Activated CD8-positive, alpha-beta memory T cell treated with anti-CD3 and anti-CD28 coated beads, Interleukin-2, amount 10 ng/mL, durations not matched to agents 7 days and 5 days (primary cell): ENCODE measurements at regions not wholly inside any gene's neighbourhood (a gene's known extent, or its start where the extent isn't known, plus 50 kb on each side); places are given as distances from the start of the nearest gene placed in this dataset.

Experiments
- ATAC-seq: fragments of 150-1000 bp; cut with Tn5 transposase; one replicate; pipeline ENCODE4 v1.10.0; 2021; ENCODE audit warnings: moderate library complexity
- CTCF ChIA-PET: fragments of 350-600 bp; sonication (Branson Sonifier 250); formaldehyde crosslinking; loops from one replicate; lab custom pipeline; 2021; ENCODE audit warnings: antibody characterized with exemption; lab: Charles Lee
- DNase-seq: peaks from one replicate; pipeline ENCODE4 v3.0.0-alpha.2; 2020
- H3K27ac Mint-ChIP-seq: one replicate; pipeline ENCODE4 v1.8.0; 2021; ENCODE audit warnings: mild to moderate bottlenecking, mixed read lengths
- H3K27me3 Mint-ChIP-seq: one replicate; pipeline ENCODE4 v1.8.0; 2021; ENCODE audit warnings: mixed read lengths
- H3K36me3 Mint-ChIP-seq: one replicate; pipeline ENCODE4 v1.8.0; 2021; ENCODE audit warnings: mild to moderate bottlenecking, mixed read lengths
- H3K4me1 Mint-ChIP-seq: one replicate; pipeline ENCODE4 v1.8.0; 2021; ENCODE audit warnings: mixed read lengths
- H3K4me3 Mint-ChIP-seq: one replicate; pipeline ENCODE4 v1.8.0; 2021; ENCODE audit warnings: mild to moderate bottlenecking, moderate library complexity, mixed read lengths
- H3K9me3 Mint-ChIP-seq: one replicate; pipeline ENCODE4 v1.8.0; 2022; ENCODE audit warnings: low read depth, mixed read lengths

DNA sequence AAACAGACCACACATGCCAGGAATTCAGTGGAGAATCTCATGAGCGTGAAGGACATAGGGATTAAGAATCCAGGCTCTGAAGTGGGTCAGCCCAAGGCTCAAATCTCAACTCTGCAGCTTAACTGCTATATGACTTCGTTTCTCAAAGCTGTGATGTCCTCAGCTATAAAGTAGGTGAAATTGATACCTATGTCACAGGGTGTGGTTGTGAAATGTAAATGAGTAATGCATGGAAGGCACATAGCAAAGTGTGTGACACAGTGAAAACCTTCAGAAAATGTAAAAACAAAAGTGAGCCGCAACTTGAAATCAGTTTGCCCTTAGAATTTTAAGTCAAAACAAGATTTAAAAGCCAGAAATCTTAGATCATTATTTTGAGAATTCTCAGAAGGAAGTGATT lies 145.7 kb upstream of the PRMT6 start:
- H3K27ac Mint-ChIP-seq = no peak overlapping the region
- CTCF ChIA-PET = no interaction called here
- ATAC-seq (no peak), DNase-seq (no peak)
- peaks cover 6% of the 10 kb centered on the region for H3K9me3 Mint-ChIP-seq
- no peaks in the 10 kb centered on the region for H3K27me3 Mint-ChIP-seq
- no peak overlapping the region for H3K4me3 Mint-ChIP-seq
- no peaks in the 10 kb centered on the region for H3K4me1 Mint-ChIP-seq
- H3K36me3 Mint-ChIP-seq = no peaks in the 10 kb centered on the region

DNA sequence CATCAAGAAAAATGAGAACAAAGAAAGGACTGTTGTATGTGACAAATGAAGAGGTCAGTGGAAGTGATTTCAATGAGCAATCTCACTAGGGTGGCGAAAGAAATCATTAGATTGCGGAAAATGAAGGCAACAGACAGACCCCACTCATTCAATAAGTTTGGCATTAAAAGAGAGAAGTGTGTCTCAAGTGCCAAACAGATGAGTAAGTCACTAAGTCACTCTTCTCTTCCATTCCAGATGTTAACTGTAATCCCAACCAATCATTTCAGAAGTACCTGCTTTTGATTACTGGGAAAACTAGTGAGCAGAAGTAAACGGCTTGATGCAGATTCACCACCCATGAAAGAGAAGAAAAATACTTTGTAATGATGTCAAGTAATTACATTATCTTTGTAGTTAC lies 144.3 kb upstream of the PRMT6 start:
- CTCF ChIA-PET = no interaction called here
- no peak for DNase-seq
- Mint-ChIP-seq H3K4me3 (no peak overlapping the region), H3K4me1 (no peaks in the 10 kb centered on the region), H3K36me3 (no peaks in the 10 kb centered on the region), H3K27me3 (no peaks in the 10 kb centered on the region), H3K27ac (no peak overlapping the region), H3K9me3 (peaks cover 6% of the 10 kb centered on the region)
- ATAC-seq = no peak

DNA sequence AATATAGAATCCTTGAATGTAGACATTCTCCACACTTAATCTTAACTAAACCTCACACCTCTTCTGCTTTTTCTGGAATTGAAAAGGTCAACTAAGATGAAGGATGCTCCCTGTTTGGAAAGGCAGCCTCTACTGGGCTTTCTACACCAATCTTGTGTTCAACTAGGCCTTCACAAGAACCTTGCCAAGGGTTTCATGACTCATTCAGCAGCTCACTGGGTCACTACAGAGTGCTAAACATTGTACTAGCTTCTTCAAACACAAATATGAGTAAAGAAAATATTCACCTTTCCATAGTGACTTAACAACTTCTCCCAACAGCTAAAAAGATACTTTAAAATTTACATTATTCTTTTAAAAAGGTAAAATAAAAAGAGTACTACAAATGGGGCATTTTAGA lies 135.3 kb upstream of the PRMT6 start:
- no peaks in the 10 kb centered on the region for H3K36me3 Mint-ChIP-seq
- DNase-seq (no peak), ATAC-seq (no peak)
- no peaks in the 10 kb centered on the region for H3K27me3 Mint-ChIP-seq
- no peak overlapping the region for H3K4me3 Mint-ChIP-seq
- H3K27ac Mint-ChIP-seq = no peak overlapping the region
- H3K4me1 Mint-ChIP-seq = no peaks in the 10 kb centered on the region
- no peaks in the 10 kb centered on the region for H3K9me3 Mint-ChIP-seq
- CTCF ChIA-PET = no interaction called here

DNA sequence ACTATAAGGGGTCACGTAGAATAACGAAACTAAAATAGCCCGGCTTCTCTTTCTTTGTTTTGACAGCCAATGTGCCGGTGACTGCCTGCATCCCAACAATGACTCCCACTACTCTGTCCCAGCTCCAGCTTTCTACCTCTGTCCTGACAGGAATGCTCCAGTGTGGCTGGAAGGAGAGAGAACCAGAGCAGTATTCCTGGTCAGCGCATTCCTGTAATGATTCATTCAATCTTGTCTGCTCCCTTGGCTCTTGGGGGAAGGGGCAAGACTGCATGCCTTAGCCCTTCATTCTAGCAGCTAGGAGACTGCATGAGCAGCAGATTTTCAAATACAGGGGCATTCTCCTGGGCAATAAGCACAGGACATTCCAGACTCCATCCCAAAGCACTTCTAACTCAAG lies 132.1 kb upstream of the PRMT6 start:
- CTCF ChIA-PET = no interaction called here
- Mint-ChIP-seq H3K36me3 (no peaks in the 10 kb centered on the region), H3K27me3 (no peaks in the 10 kb centered on the region), H3K27ac (no peak overlapping the region), H3K4me1 (no peaks in the 10 kb centered on the region), H3K4me3 (no peak overlapping the region), H3K9me3 (no peaks in the 10 kb centered on the region)
- no peak for ATAC-seq
- no peak for DNase-seq

GRCh38 chr1:106925750-106926149 lies 130.7 kb upstream of the PRMT6 start:
- no peak overlapping the region for H3K4me3 Mint-ChIP-seq
- no peaks in the 10 kb centered on the region for H3K27me3 Mint-ChIP-seq
- DNase-seq (no peak), ATAC-seq (no peak)
- CTCF ChIA-PET = no interaction called here
- H3K27ac Mint-ChIP-seq = no peak overlapping the region
- no peaks in the 10 kb centered on the region for H3K4me1 Mint-ChIP-seq
- H3K36me3 Mint-ChIP-seq = no peaks in the 10 kb centered on the region
- H3K9me3 Mint-ChIP-seq = no peaks in the 10 kb centered on the region

DNA sequence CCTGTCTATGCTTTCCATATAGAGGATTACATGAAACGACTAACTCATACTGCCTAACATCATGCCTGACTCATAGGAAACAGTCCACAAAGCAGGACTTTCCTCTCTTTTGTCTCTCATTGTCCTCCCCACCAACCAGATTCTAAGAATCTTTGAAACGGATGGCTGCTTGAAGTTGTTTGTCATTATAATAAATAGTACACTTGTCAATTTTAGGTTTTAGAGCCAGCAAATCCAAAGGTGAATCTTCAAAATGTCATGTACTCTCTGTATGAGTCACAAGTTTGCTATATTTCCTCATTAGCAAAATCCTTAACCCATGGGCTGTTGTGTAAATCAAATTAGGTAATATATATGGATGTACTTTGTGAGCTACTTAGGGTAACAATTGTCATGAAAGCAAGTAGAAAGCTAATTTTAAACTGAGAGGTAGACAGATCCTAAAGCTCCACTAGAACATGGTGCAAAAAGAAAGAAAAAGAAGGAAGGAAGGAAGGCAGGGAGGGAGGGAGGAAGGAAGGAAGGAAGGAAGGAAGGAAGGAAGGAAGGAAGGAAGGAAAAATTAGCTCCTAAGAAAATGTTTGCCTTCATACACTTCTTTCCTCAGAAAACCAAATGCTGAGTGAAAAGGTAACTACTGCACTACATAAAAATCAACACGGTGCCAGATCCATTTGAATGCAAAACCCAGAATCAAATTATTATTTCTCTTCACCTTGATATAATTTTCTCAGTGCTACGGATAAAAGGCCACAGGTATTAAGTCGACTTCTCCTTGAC lies 129.5 kb upstream of the PRMT6 start:
- Mint-ChIP-seq H3K36me3 (no peaks in the 10 kb centered on the region), H3K4me1 (no peaks in the 10 kb centered on the region), H3K9me3 (no peaks in the 10 kb centered on the region), H3K4me3 (no peak overlapping the region), H3K27me3 (no peaks in the 10 kb centered on the region), H3K27ac (no peak overlapping the region)
- CTCF ChIA-PET = no interaction called here
- ATAC-seq (no peak), DNase-seq (no peak)

GRCh38 chr1:106937104-106937503 lies 119.4 kb upstream of the PRMT6 start:
- ATAC-seq (no peak), DNase-seq (no peak)
- Mint-ChIP-seq H3K27ac (no peak overlapping the region), H3K4me1 (no peaks in the 10 kb centered on the region), H3K27me3 (no peaks in the 10 kb centered on the region), H3K9me3 (peaks cover 2% of the 10 kb centered on the region), H3K36me3 (no peaks in the 10 kb centered on the region), H3K4me3 (no peak overlapping the region)
- CTCF ChIA-PET = no interaction called here

DNA sequence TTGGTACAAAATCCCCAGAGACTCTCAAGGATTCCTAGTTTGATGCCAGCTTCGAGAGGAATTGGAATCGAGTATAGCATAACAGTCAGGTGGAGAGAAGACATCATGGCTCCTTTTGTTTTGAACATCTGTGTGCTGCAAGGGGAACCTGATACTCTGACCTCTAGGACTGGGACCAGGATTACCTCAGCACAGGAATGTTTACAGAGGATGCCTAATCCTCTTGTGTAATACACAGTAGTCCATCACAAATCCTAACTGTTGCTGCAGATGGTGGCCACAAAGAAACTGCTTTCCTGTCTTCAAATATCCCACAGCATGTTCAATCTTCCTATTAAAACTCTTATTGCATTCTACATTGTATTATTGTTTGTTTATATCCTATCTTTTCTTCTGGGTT lies 111.8 kb upstream of the PRMT6 start:
- Mint-ChIP-seq H3K4me3 (no peak overlapping the region), H3K27ac (no peak overlapping the region), H3K27me3 (no peaks in the 10 kb centered on the region), H3K36me3 (no peaks in the 10 kb centered on the region), H3K4me1 (no peaks in the 10 kb centered on the region), H3K9me3 (no peaks in the 10 kb centered on the region)
- CTCF ChIA-PET = no interaction called here
- ATAC-seq (no peak), DNase-seq (no peak)

GRCh38 chr1:106952776-106953175 lies 103.7 kb upstream of the PRMT6 start:
- Mint-ChIP-seq H3K4me1 (no peaks in the 10 kb centered on the region), H3K27ac (no peak overlapping the region), H3K36me3 (no peaks in the 10 kb centered on the region), H3K9me3 (no peaks in the 10 kb centered on the region), H3K4me3 (no peak overlapping the region), H3K27me3 (peaks cover 2% of the 10 kb centered on the region)
- DNase-seq (no peak), ATAC-seq (no peak)
- CTCF ChIA-PET = no interaction called here

- no peaks in the 10 kb centered on the region for H3K36me3 Mint-ChIP-seq
- H3K9me3 Mint-ChIP-seq = no peaks in the 10 kb centered on the region
Observed at GRCh38 chr1:106954661-106955229, 101.7 kb upstream of the PRMT6 start.

GRCh38 chr1:106956721-106957120 lies 99.8 kb upstream of the PRMT6 start:
- Mint-ChIP-seq H3K9me3 (no peaks in the 10 kb centered on the region), H3K27ac (no peak overlapping the region), H3K36me3 (no peaks in the 10 kb centered on the region), H3K4me3 (no peak overlapping the region), H3K27me3 (peaks cover 2% of the 10 kb centered on the region), H3K4me1 (no peaks in the 10 kb centered on the region)
- CTCF ChIA-PET = no interaction called here
- DNase-seq (no peak), ATAC-seq (no peak)

More at GRCh38 chr1:106954661-106955229, 101.7 kb upstream of the PRMT6 start:
- ATAC-seq = no peak
- DNase-seq = no peak
- H3K4me1 Mint-ChIP-seq = no peaks in the 10 kb centered on the region
- peaks cover 2% of the 10 kb centered on the region for H3K27me3 Mint-ChIP-seq
- CTCF ChIA-PET = no interaction called here
- H3K4me3 Mint-ChIP-seq = no peak overlapping the region
- no peak overlapping the region for H3K27ac Mint-ChIP-seq

GRCh38 chr1:106957795-106958194 lies 98.7 kb upstream of the PRMT6 start:
- Mint-ChIP-seq H3K36me3 (no peaks in the 10 kb centered on the region), H3K4me3 (no peak overlapping the region), H3K4me1 (no peaks in the 10 kb centered on the region), H3K27me3 (peaks cover 2% of the 10 kb centered on the region), H3K9me3 (no peaks in the 10 kb centered on the region), H3K27ac (no peak overlapping the region)
- CTCF ChIA-PET = no interaction called here
- ATAC-seq (no peak), DNase-seq (no peak)

DNA sequence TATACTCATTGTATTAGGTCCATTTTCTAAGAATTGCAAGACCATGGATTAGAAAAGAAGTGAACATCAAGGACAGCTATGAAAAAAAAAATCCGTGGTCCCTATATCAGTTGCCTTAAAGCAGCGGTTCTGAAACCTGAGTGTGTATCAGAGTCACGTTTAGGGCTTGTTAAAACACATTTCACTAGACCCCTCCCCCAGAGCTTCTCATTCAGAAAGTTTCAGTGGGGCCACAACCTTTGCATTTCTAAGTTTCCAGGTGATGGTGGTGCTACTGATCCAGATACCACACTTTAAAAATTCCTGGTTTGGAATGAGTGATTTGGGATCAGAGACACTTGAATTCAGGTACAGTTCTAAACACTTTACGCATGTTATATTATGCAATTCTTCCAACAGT lies 96.1 kb upstream of the PRMT6 start:
- Mint-ChIP-seq H3K27me3 (no peaks in the 10 kb centered on the region), H3K36me3 (no peaks in the 10 kb centered on the region), H3K9me3 (no peaks in the 10 kb centered on the region), H3K27ac (no peak overlapping the region), H3K4me1 (no peaks in the 10 kb centered on the region), H3K4me3 (no peak overlapping the region)
- ATAC-seq (no peak), DNase-seq (no peak)
- CTCF ChIA-PET = no interaction called here

GRCh38 chr1:106961646-106962045 lies 94.8 kb upstream of the PRMT6 start:
- Mint-ChIP-seq H3K4me3 (no peak overlapping the region), H3K9me3 (no peaks in the 10 kb centered on the region), H3K36me3 (no peaks in the 10 kb centered on the region), H3K4me1 (no peaks in the 10 kb centered on the region), H3K27me3 (no peaks in the 10 kb centered on the region), H3K27ac (no peak overlapping the region)
- CTCF ChIA-PET = no interaction called here
- ATAC-seq = no peak
- DNase-seq = no peak
